CD4-positive, alpha-beta memory T cell (primary cell): ENCODE measurements at regions not wholly inside any gene's neighbourhood (a gene's known extent, or its start where the extent isn't known, plus 50 kb on each side); places are given as distances from the start of the nearest gene placed in this dataset.
"Not testable (repeated sequence)": the region's sequence is repeated elsewhere in the genome, so short reads cannot be mapped to it uniquely, and the experiment has no call there.

Experiments used
- CTCF ChIA-PET: fragments of 350-600 bp; sonication (Branson Sonifier 250); formaldehyde crosslinking; loops from one replicate; lab custom pipeline; 2021; ENCODE audit warnings: inconsistent platforms; ENCODE audit not compliant: partially characterized antibody; lab: Charles Lee
- POLR2A ChIA-PET: fragments of 350-600 bp; sonication (Branson Sonifier 250); formaldehyde crosslinking; loops from one replicate; lab custom pipeline; 2021; ENCODE audit not compliant: partially characterized antibody; lab: Charles Lee
- DNase-seq, 5 donors: peaks; one replicate each; pipeline versions ENCODE4 v3.0.0 to v3.0.0-alpha.2; 2020 to 2022; ENCODE audit warnings: mixed read lengths in 1 of 5
- H3K27ac ChIP-seq: one replicate; pipeline ENCODE4 v1.7.0; 2013; ENCODE audit warnings: low read depth, low read length
- H3K27me3 ChIP-seq: 2 replicates; pipeline ENCODE4 v1.7.0; 2013; ENCODE audit warnings: mild to moderate bottlenecking, low read length, moderate library complexity; ENCODE audit not compliant: insufficient read depth
- H3K36me3 ChIP-seq: 2 replicates; pipeline ENCODE4 v1.7.0; 2013; ENCODE audit warnings: mild to moderate bottlenecking, low read length, moderate library complexity; ENCODE audit not compliant: insufficient read depth
- H3K4me1 ChIP-seq: 2 replicates; pipeline ENCODE4 v1.7.0; 2013; ENCODE audit warnings: mild to moderate bottlenecking, low read length, moderate library complexity; ENCODE audit not compliant: insufficient read depth
- H3K4me3 ChIP-seq, 2 donors: one replicate each; pipeline ENCODE4 v1.7.0; 2013; ENCODE audit warnings: low read length in 2 of 2, mild to moderate bottlenecking in 1 of 2
- H3K9me3 ChIP-seq, 2 donors: one replicate each; pipeline ENCODE4 v1.7.0; 2013; ENCODE audit warnings: low read length in 2 of 2, control low read depth in 1 of 2; ENCODE audit not compliant: control insufficient read depth in 1 of 2
- H3K27ac Mint-ChIP-seq, 7 donors: one replicate each; pipeline ENCODE4 v1.8.0; 2020 to 2021; ENCODE audit warnings: mixed read lengths in 7 of 7, mild to moderate bottlenecking in 6 of 7, inconsistent platforms in 3 of 7, moderate library complexity in 3 of 7
- H3K27me3 Mint-ChIP-seq, 2 donors: one replicate each; pipeline ENCODE4 v1.8.0; 2020 to 2021; ENCODE audit warnings: mixed read lengths in 2 of 2
- H3K36me3 Mint-ChIP-seq, 2 donors: one replicate each; pipeline ENCODE4 v1.8.0; 2020 to 2021; ENCODE audit warnings: mixed read lengths in 2 of 2, inconsistent platforms in 1 of 2, mild to moderate bottlenecking in 1 of 2
- H3K4me1 Mint-ChIP-seq, 4 donors: one replicate each; pipeline ENCODE4 v1.8.0; 2020 to 2021; ENCODE audit warnings: mixed read lengths in 4 of 4, mild to moderate bottlenecking in 1 of 4
- H3K4me3 Mint-ChIP-seq, 8 donors: one replicate each; pipeline ENCODE4 v1.8.0; 2020 to 2021; ENCODE audit warnings: mixed read lengths in 8 of 8, mild to moderate bottlenecking in 7 of 8, moderate library complexity in 6 of 8, inconsistent platforms in 3 of 8
- H3K9me3 Mint-ChIP-seq, 8 donors: one replicate each; pipeline ENCODE4 v1.8.0; 2020 to 2021; ENCODE audit warnings: mixed read lengths in 8 of 8, mild to moderate bottlenecking in 5 of 8, inconsistent platforms in 3 of 8, moderate library complexity in 1 of 8
- intact Hi-C: fragments of 100-400 bp; cut with micrococcal nuclease; formaldehyde crosslinking; loops from one replicate; pipeline ENCODE4 v1.15.1; 2023

- H3K4me3 ChIP-seq, H3K9me3 ChIP-seq, H3K27ac Mint-ChIP-seq, H3K9me3 Mint-ChIP-seq, H3K36me3 Mint-ChIP-seq, H3K27me3 ChIP-seq, intact Hi-C loops, H3K4me1 Mint-ChIP-seq, H3K27ac ChIP-seq, H3K36me3 ChIP-seq, POLR2A ChIA-PET, CTCF ChIA-PET, H3K27me3 Mint-ChIP-seq, H3K4me3 Mint-ChIP-seq, DNase-seq: not testable (repeated sequence)
- peaks cover 20% of the 10 kb centered on the region for H3K4me1 ChIP-seq
Observed at GRCh38 chr7:106713452-106713851, 52.5 kb upstream of the CCDC71L start.

GRCh38 chr7:106714590-106715442, 53.9 kb upstream of the CCDC71L start:
- H3K27me3 ChIP-seq, H3K36me3 Mint-ChIP-seq, H3K4me3 Mint-ChIP-seq, intact Hi-C loops, POLR2A ChIA-PET, H3K9me3 Mint-ChIP-seq, H3K27ac ChIP-seq, DNase-seq, H3K27me3 Mint-ChIP-seq, H3K4me3 ChIP-seq, H3K36me3 ChIP-seq, H3K9me3 ChIP-seq: not testable (repeated sequence)
- peaks cover 0 to 16% (median 11%) of the 10 kb centered on the region in 4 donors for H3K4me1 Mint-ChIP-seq
- CTCF ChIA-PET, result interaction anchor here (4.0 kb wide), 1 partner anchor 21 kb away, joined by 22 read pairs; no protein-coding TSS in a partner anchor
- peaks cover 30% of the 10 kb centered on the region for H3K4me1 ChIP-seq
- H3K27ac Mint-ChIP-seq, result peak overlapping the region in 1 of 7 donors; percentile 36

- Histone ChIP-seq H3K4me1 (peaks cover 30% of the 10 kb centered on the region), H3K27ac (no peak overlapping the region), H3K4me3 (no peak overlapping the region), H3K9me3 (no peaks in the 10 kb centered on the region), H3K27me3 (no peaks in the 10 kb centered on the region), H3K36me3 (no peaks in the 10 kb centered on the region)
- Mint-ChIP-seq H3K36me3 (peaks cover 0 to 2% of the 10 kb centered on the region in 2 donors), H3K4me3 (no peak overlapping the region), H3K9me3 (peaks cover 0 to 4% (median 0%) of the 10 kb centered on the region in 8 donors), H3K27me3 (peaks cover 0 to 1% of the 10 kb centered on the region in 2 donors), H3K4me1 (peaks cover 0 to 16% (median 12%) of the 10 kb centered on the region in 4 donors), H3K27ac (no peak overlapping the region)
- DNase-seq, result no peak
- CTCF ChIA-PET, result interaction anchor here (0.7 to 5.9 kb wide), 3 partner anchors 20 to 56 kb away, joined by 3 to 44 read pairs (median 22); partner anchors contain the start of gene CCDC71L
- intact Hi-C loops, result no loop called here
- POLR2A ChIA-PET, result interaction anchor here (1.1 to 1.4 kb wide), 2 partner anchors 11 to 50 kb away, joined by 3 read pairs; no protein-coding TSS in a partner anchor
Observed at GRCh38 chr7:106715730-106716129, 54.8 kb upstream of the CCDC71L start.

GRCh38 chr7:106717254-106717954, 56.4 kb upstream of the CCDC71L start:
- Mint-ChIP-seq H3K4me3 (no peak overlapping the region), H3K9me3 (peaks cover 0 to 4% (median 0%) of the 10 kb centered on the region in 8 donors), H3K4me1 (peaks cover 0 to 16% (median 12%) of the 10 kb centered on the region in 4 donors), H3K27ac (no peak overlapping the region), H3K36me3 (no peaks in the 10 kb centered on the region), H3K27me3 (peaks cover 0 to 1% of the 10 kb centered on the region in 2 donors)
- intact Hi-C loops, result no loop called here
- H3K9me3 ChIP-seq, result no peaks in the 10 kb centered on the region
- ChIA-PET POLR2A (interaction anchor here (0.9 to 3.2 kb wide), 4 partner anchors 19 to 451 kb away, joined by 3 to 18 read pairs (median 8); partner anchors contain the start of genes CCDC71L and HBP1), CTCF (interaction anchor here (0.7 to 5.9 kb wide), 4 partner anchors 8 to 58 kb away, joined by 3 to 44 read pairs (median 14); partner anchors contain the start of gene CCDC71L)
- H3K4me3 ChIP-seq, result peak overlapping the region in 1 of 2 donors; percentile 3
- H3K36me3 ChIP-seq, result no peaks in the 10 kb centered on the region
- peaks cover 30% of the 10 kb centered on the region for H3K4me1 ChIP-seq
- H3K27me3 ChIP-seq, result no peaks in the 10 kb centered on the region
- DNase-seq, result no peak
- H3K27ac ChIP-seq, result no peak overlapping the region

GRCh38 chr7:106717955-106718871, 57.3 kb upstream of the CCDC71L start:
- CTCF ChIA-PET, result interaction anchor here (0.6 to 5.9 kb wide), 5 partner anchors 9 to 59 kb away, joined by 3 to 44 read pairs (median 6); partner anchors contain the start of gene CCDC71L
- peaks cover 0 to 16% (median 12%) of the 10 kb centered on the region in 4 donors for H3K4me1 Mint-ChIP-seq
- intact Hi-C loops, result loop anchor here (1.0 kb wide), 1 partner anchor 57 kb away; the partner anchor contains the start of gene CCDC71L

GRCh38 chr7:106720641-106721040, 59.7 kb upstream of the CCDC71L start:
- POLR2A ChIA-PET, result no interaction called here
- Mint-ChIP-seq H3K27me3 (peaks cover 0 to 1% of the 10 kb centered on the region in 2 donors), H3K27ac (no peak overlapping the region), H3K4me3 (no peak overlapping the region), H3K36me3 (no peaks in the 10 kb centered on the region), H3K4me1 (peaks cover 0 to 7% (median 7%) of the 10 kb centered on the region in 4 donors), H3K9me3 (peaks cover 0 to 2% (median 0%) of the 10 kb centered on the region in 8 donors)
- H3K27ac ChIP-seq, result no peak overlapping the region
- no peaks in the 10 kb centered on the region for H3K36me3 ChIP-seq
- no peak for DNase-seq
- H3K4me1 ChIP-seq, result peaks cover 30% of the 10 kb centered on the region
- H3K9me3 ChIP-seq, result no peaks in the 10 kb centered on the region
- no peak overlapping the region for H3K4me3 ChIP-seq
- H3K27me3 ChIP-seq, result no peaks in the 10 kb centered on the region
- intact Hi-C loops, result no loop called here
- CTCF ChIA-PET, result interaction anchor here (1.6 to 5.9 kb wide), 4 partner anchors 15 to 61 kb away, joined by 3 to 44 read pairs (median 4); partner anchors contain the start of gene CCDC71L

More at GRCh38 chr7:106717955-106718871, 57.3 kb upstream of the CCDC71L start:
- Histone ChIP-seq H3K36me3 (no peaks in the 10 kb centered on the region), H3K4me3 (peak overlapping the region in 1 of 2 donors; percentile 3), H3K27ac (no peak overlapping the region), H3K27me3 (no peaks in the 10 kb centered on the region), H3K4me1 (peaks cover 30% of the 10 kb centered on the region), H3K9me3 (no peaks in the 10 kb centered on the region)
- H3K36me3 Mint-ChIP-seq, result no peaks in the 10 kb centered on the region
- DNase-seq, result peak; percentile 40 to 82 (median 57)
- peaks cover 0 to 1% of the 10 kb centered on the region in 2 donors for H3K27me3 Mint-ChIP-seq
- no peak overlapping the region for H3K4me3 Mint-ChIP-seq
- H3K27ac Mint-ChIP-seq, result no peak overlapping the region
- peaks cover 0 to 4% (median 0%) of the 10 kb centered on the region in 8 donors for H3K9me3 Mint-ChIP-seq
- POLR2A ChIA-PET, result interaction anchor here (0.9 to 3.2 kb wide), 5 partner anchors 18 to 451 kb away, joined by 3 to 18 read pairs (median 4); partner anchors contain the start of genes CCDC71L, HBP1 and NAMPT
